Mesenteric fat pad (tissue), 1 donor: ENCODE measurements at regions not wholly inside any gene's neighbourhood (a gene's known extent, or its start where the extent isn't known, plus 50 kb on each side); places are given as distances from the start of the nearest gene placed in this dataset.

Source experiments
- DNase-seq: peaks from one replicate; pipeline ENCODE4 v3.0.0-alpha.2; 2020; ENCODE audit warnings: low spot score
- donor health status: DM: yes; HTN: yes; CAD: no.

- DNase-seq = no peak
Measured at GRCh38 chr14:65222440-65222858, 120.1 kb upstream of the MAX start.

- DNase-seq = no peak
Measured at GRCh38 chr14:65223636-65224035, 121.3 kb upstream of the MAX start.

- no peak for DNase-seq
Measured at GRCh38 chr14:65224799-65225198, 122.5 kb upstream of the MAX start.

GRCh38 chr14:65225299-65226159 is 123.2 kb upstream of the MAX start:
- DNase-seq = no peak

- DNase-seq = no peak
Measured at GRCh38 chr14:65226824-65227604, 124.7 kb upstream of the MAX start.

GRCh38 chr14:65228436-65228835 is 126.1 kb upstream of the MAX start:
- no peak for DNase-seq

GRCh38 chr14:65228956-65229747 is 126.8 kb upstream of the MAX start:
- DNase-seq = no peak

- no peak for DNase-seq
Measured at GRCh38 chr14:65229748-65230728, 127.7 kb upstream of the MAX start.

GRCh38 chr14:65231286-65231980 is 129.1 kb upstream of the MAX start:
- no peak for DNase-seq

GRCh38 chr14:65234752-65235361 is 132.5 kb upstream of the MAX start:
- peak; percentile 62 for DNase-seq

- no peak for DNase-seq
Measured at GRCh38 chr14:65237023-65237814, 134.9 kb upstream of the MAX start.

GRCh38 chr14:65237941-65238340 is 135.6 kb upstream of the MAX start:
- DNase-seq = no peak

GRCh38 chr14:65238456-65238855 is 136.1 kb upstream of the MAX start:
- DNase-seq = peak; percentile 14

GRCh38 chr14:65239143-65239937 is 137.0 kb upstream of the MAX start:
- peak; percentile 69 for DNase-seq

- DNase-seq = peak; percentile 22
Measured at GRCh38 chr14:65239938-65240296, 137.6 kb upstream of the MAX start.

- DNase-seq = no peak
Measured at GRCh38 chr14:65241125-65241752, 138.9 kb upstream of the MAX start.

GRCh38 chr14:65242732-65243134 is 140.4 kb upstream of the MAX start:
- no peak for DNase-seq
